NB4 (cell line): ENCODE measurements at regions not wholly inside any gene's neighbourhood (a gene's known extent, or its start where the extent isn't known, plus 50 kb on each side); places are given as distances from the start of the nearest gene placed in this dataset.

Experiments used
- CTCF ChIP-seq: IDR thresholded peaks from one replicate; pipeline ENCODE4 v1.5.1; 2012; ENCODE audit warnings: low read depth, low read length
- MAX ChIP-seq: IDR thresholded peaks from 2 replicates; pipeline ENCODE4 v1.6.1; 2011; ENCODE audit warnings: low read depth, low read length
- MYC ChIP-seq: IDR thresholded peaks from 2 replicates; pipeline ENCODE4 v1.6.1; 2011; ENCODE audit warnings: low read depth, low read length
- POLR2A ChIP-seq: IDR thresholded peaks from 2 replicates; pipeline ENCODE4 v1.6.1; 2011; ENCODE audit warnings: mild to moderate bottlenecking; ENCODE audit not compliant: insufficient read length; ENCODE audit errors: extremely low read depth

- TF ChIP-seq CTCF (no peak), POLR2A (no peak), MAX (no peak), MYC (no peak)
Measured at GRCh38 chr7:118938845-118939244, 714.3 kb downstream of the ANKRD7 start.
